Mammary epithelial cell (primary cell): ENCODE measurements at regions not wholly inside any gene's neighbourhood (a gene's known extent, or its start where the extent isn't known, plus 50 kb on each side); places are given as distances from the start of the nearest gene placed in this dataset.

Source experiments
- CTCF ChIP-seq, 2 donors: IDR thresholded peaks in 1 of 2; conservative IDR thresholded peaks in 1 of 2; 2 replicates each; pipeline ENCODE4 v1.5.1; 2011 to 2012; ENCODE audit warnings: inconsistent platforms in 2 of 2, low read length in 2 of 2, mild to moderate bottlenecking in 2 of 2, control low read depth in 1 of 2, low read depth in 1 of 2; ENCODE audit not compliant: insufficient read depth in 1 of 2; ENCODE audit errors: extremely low read depth in 1 of 2
- EZH2 ChIP-seq: IDR thresholded peaks from 2 replicates; pipeline ENCODE4 v1.6.1; 2012; ENCODE audit warnings: low read length, inconsistent platforms, borderline replicate concordance

DNA sequence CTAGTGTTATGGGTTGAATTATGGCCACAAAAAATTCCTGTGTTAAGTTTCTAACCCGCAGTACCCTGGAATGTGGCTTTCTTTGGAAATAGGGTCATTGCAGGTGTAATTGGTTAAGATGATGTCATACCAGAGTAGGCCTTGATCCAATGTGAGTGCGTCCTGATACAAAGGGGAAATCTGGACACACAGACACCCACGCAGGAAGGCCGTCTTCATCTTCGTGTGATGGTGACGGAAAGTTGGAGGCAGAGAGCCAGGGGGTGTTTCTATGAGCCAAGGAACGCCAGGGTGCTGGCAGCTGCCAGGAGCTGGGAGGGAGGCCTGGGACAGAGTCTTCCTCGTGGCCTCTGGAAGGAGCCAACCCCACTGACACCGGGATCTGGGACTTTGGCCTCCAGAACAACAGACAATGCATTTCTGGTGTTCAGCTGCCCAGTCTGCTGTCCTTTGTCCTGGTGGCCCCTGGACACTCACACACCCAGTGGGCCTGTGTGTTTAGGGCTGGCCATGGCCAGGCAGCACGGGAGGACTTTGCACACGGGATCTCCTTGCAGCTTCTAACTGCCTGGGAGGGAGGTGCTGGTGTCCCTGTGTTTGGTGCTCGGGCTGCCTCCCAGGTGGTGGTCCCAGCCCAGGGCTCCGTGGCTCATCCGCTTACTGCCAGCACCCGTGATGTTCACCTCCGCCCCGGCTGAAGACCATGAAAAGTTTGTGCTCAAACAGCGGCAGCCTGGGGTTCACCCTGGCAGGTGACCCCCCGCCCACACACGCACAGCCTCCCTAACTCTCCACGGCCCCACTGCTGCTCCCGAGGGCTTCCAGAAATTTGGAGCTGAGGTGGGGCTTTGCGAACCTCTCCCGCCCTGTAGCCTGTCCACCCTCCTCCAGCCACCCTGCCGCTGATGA, 53.4 kb upstream of the GATA5 start:
- TF ChIP-seq EZH2 (no peak), CTCF (conservative IDR thresholded peaks at IDR 0.05 in 1 of 2, IDR thresholded peaks at IDR 0.05 in 1 of 2; ENCODE audit: extremely low read depth in 1 of 2, insufficient read depth in 1 of 2, low read depth in 1 of 2, low read length in 2 of 2) (no peak)
